ENCODE measurements at regions not wholly inside any gene's neighbourhood (a gene's known extent, or its start where the extent isn't known, plus 50 kb on each side); places are given as distances from the start of the nearest gene placed in this dataset.
"Not testable (repeated sequence)": the region's sequence is repeated elsewhere in the genome, so short reads cannot be mapped to it uniquely, and the experiment has no call there.

DNA sequence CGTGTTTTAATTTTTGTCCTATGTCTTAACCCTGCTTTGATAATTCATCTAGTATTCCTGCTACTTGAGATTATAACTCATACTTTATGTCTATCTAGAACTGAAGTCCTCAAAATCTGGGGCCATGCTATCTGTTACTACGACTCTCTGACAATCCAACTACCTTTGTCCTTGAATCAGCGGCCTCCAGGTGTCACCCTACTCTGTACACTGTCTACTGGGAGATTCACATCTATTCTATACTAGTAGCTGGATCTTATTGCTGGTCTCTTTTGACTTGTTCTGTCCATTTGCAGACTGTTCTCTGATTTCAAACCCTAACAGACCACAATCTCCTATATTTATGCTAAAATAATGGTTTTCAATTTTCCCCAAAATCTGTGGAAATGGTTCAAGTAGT, 225.5 kb upstream of the ELAVL2 start:
- H3K9me3 ChIP-seq, result peaks cover 0 to 13% (median 2%) of the 10 kb centered on the region in 4 donors
- DNase-seq, result no peak
- H3K36me3 ChIP-seq, result no peaks in the 10 kb centered on the region
- no peaks in the 10 kb centered on the region for H3K4me1 ChIP-seq
- TF ChIP-seq, protein P1, sequence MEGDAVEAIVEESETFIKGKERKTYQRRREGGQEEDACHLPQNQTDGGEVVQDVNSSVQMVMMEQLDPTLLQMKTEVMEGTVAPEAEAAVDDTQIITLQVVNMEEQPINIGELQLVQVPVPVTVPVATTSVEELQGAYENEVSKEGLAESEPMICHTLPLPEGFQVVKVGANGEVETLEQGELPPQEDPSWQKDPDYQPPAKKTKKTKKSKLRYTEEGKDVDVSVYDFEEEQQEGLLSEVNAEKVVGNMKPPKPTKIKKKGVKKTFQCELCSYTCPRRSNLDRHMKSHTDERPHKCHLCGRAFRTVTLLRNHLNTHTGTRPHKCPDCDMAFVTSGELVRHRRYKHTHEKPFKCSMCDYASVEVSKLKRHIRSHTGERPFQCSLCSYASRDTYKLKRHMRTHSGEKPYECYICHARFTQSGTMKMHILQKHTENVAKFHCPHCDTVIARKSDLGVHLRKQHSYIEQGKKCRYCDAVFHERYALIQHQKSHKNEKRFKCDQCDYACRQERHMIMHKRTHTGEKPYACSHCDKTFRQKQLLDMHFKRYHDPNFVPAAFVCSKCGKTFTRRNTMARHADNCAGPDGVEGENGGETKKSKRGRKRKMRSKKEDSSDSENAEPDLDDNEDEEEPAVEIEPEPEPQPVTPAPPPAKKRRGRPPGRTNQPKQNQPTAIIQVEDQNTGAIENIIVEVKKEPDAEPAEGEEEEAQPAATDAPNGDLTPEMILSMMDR (IDR thresholded peaks at IDR 0.05), result no peak
- TF ChIP-seq POLR2A (IDR thresholded peaks at IDR 0.05) (no peak), POLR2AphosphoS5 (IDR thresholded peaks at IDR 0.05) (no peak), EP300 (IDR thresholded peaks at IDR 0.05) (no peak)
- WGBS, 5 donors, result 60 to 80% (median 71%) methylated on average over 3 of the region's 3 CpGs
- H3K27me3 ChIP-seq, result no peaks in the 10 kb centered on the region
- no peak overlapping the region for H3K4me3 ChIP-seq
- H3K27ac ChIP-seq, result no peak overlapping the region
- intact Hi-C loops (cut with DNase I; ENCODE audit: low total_unique reads), result no loop called here

DNA sequence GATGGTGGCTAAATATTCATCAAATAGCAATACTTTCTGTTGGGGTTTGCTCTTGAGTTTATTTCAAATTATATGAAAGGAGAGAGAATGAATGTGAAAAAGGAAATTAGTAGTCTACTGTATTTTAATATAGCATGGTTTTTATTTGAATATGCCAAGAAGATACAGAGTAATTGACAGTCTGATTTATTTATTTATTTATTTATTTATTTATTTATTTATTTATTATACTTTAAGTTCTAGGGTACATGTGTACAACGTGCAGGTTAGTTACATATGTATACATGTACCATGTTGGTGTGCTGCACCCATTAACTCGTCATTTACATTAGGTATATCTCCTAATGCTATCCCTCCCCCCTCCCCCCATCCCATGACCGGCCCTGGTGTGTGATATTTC, 224.2 kb upstream of the ELAVL2 start:
- intact Hi-C loops (cut with DNase I; ENCODE audit: low total_unique reads); H3K36me3 ChIP-seq; DNase-seq; H3K27ac ChIP-seq; H3K4me1 ChIP-seq; H3K27me3 ChIP-seq; H3K4me3 ChIP-seq: not testable (repeated sequence)
- H3K9me3 ChIP-seq, result peaks cover 0 to 13% (median 2%) of the 10 kb centered on the region in 4 donors
- 71 to 94% (median 81%) methylated on average over 3 of the region's 3 CpGs for WGBS, 5 donors

DNA sequence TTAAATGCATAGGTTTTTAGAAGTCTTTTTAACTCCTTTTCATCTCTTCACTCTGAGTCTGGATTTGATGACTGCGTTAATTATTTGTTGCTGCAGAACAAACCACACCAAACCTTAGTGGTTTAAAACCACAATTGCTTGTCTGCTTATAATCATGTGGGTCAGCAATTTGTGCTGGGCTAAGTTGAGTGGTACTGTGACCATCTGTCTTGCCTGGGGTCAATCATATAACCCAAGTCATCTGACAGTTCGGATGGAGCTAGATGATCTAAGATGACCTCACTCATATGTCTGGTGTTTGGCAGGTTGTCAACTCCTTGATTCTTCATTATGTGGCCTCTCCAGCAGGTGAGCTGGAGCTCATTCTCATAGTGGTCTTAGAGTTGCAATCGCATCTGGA, 219.1 kb upstream of the ELAVL2 start:
- no peak for DNase-seq
- WGBS, 5 donors, result 75 to 91% (median 85%) methylated on average over 3 of the region's 3 CpGs

GRCh38 chr9:24044576-24044975, 218.5 kb upstream of the ELAVL2 start:
- intact Hi-C loops (cut with DNase I; ENCODE audit: low total_unique reads), result no loop called here
- TF ChIP-seq EP300 (IDR thresholded peaks at IDR 0.05), result no peak
- 82 to 86% (median 85%) methylated on average over 5 of the region's 5 CpGs for WGBS, 5 donors
- H3K4me3 ChIP-seq, result no peak overlapping the region
- no peaks in the 10 kb centered on the region for H3K36me3 ChIP-seq
- no peak for DNase-seq
- no peaks in the 10 kb centered on the region for H3K4me1 ChIP-seq
- no peak overlapping the region for H3K27ac ChIP-seq
- H3K9me3 ChIP-seq, result peaks cover 0 to 2% (median 0%) of the 10 kb centered on the region in 4 donors
- no peaks in the 10 kb centered on the region for H3K27me3 ChIP-seq

More for the DNA sequence above, 219.1 kb upstream of the ELAVL2 start:
- peaks cover 0 to 2% (median 0%) of the 10 kb centered on the region in 4 donors for H3K9me3 ChIP-seq
- intact Hi-C loops (cut with DNase I; ENCODE audit: low total_unique reads), result no loop called here
- no peaks in the 10 kb centered on the region for H3K4me1 ChIP-seq
- no peak overlapping the region for H3K4me3 ChIP-seq
- TF ChIP-seq, protein P1 (IDR thresholded peaks at IDR 0.05), result no peak
- H3K27ac ChIP-seq, result no peak overlapping the region
- no peaks in the 10 kb centered on the region for H3K36me3 ChIP-seq
- no peaks in the 10 kb centered on the region for H3K27me3 ChIP-seq

- 23 to 31% (median 25%) methylated on average over 5 of the region's 5 CpGs for WGBS, 5 donors
- no peaks in the 10 kb centered on the region for H3K36me3 ChIP-seq
Measured at GRCh38 chr9:24041160-24041690, 215.2 kb upstream of the ELAVL2 start.

More at GRCh38 chr9:24041160-24041690, 215.2 kb upstream of the ELAVL2 start:
- H3K27ac ChIP-seq, result no peak overlapping the region
- no peak for DNase-seq
- H3K4me3 ChIP-seq, result no peak overlapping the region
- no peaks in the 10 kb centered on the region for H3K27me3 ChIP-seq
- peaks cover 0 to 2% (median 0%) of the 10 kb centered on the region in 4 donors for H3K9me3 ChIP-seq
- intact Hi-C loops (cut with DNase I; ENCODE audit: low total_unique reads), result no loop called here
- TF ChIP-seq, protein P1 (IDR thresholded peaks at IDR 0.05), result no peak
- TF ChIP-seq POLR2A (IDR thresholded peaks at IDR 0.05) (no peak), POLR2AphosphoS5 (IDR thresholded peaks at IDR 0.05) (no peak), EP300 (IDR thresholded peaks at IDR 0.05) (no peak)
- H3K4me1 ChIP-seq, result no peaks in the 10 kb centered on the region

Measured in stomach (tissue), 8 donors.